ENCODE measurements at regions not wholly inside any gene's neighbourhood (a gene's known extent, or its start where the extent isn't known, plus 50 kb on each side); places are given as distances from the start of the nearest gene placed in this dataset.
"Not testable (repeated sequence)": the region's sequence is repeated elsewhere in the genome, so short reads cannot be mapped to it uniquely, and the experiment has no call there.

- DNase-seq (ENCODE audit: low read depth, low spot score); H3K27ac ChIP-seq (ENCODE audit: low read depth, low read length); CTCF ChIA-PET; H3K9me3 ChIP-seq (ENCODE audit: control insufficient read depth, insufficient read depth, low read length); POLR2A ChIA-PET; H3K27me3 ChIP-seq (ENCODE audit: control insufficient read depth, insufficient read depth, low read length); H3K4me3 ChIP-seq (ENCODE audit: low read depth, low read length): not testable (repeated sequence)
Observed at GRCh38 chr3:195978585-195978984, 70.2 kb upstream of the TNK2 start.

- H3K27me3 ChIP-seq (ENCODE audit: control insufficient read depth, insufficient read depth, low read length); H3K27ac ChIP-seq (ENCODE audit: low read depth, low read length); DNase-seq (ENCODE audit: low read depth, low spot score); CTCF ChIA-PET; H3K4me3 ChIP-seq (ENCODE audit: low read depth, low read length); POLR2A ChIA-PET; H3K9me3 ChIP-seq (ENCODE audit: control insufficient read depth, insufficient read depth, low read length): not testable (repeated sequence)
Observed at GRCh38 chr3:195976876-195977275, 68.5 kb upstream of the TNK2 start.

- DNase-seq (ENCODE audit: low read depth, low spot score); H3K27me3 ChIP-seq (ENCODE audit: control insufficient read depth, insufficient read depth, low read length); H3K9me3 ChIP-seq (ENCODE audit: control insufficient read depth, insufficient read depth, low read length); CTCF ChIA-PET; H3K4me3 ChIP-seq (ENCODE audit: low read depth, low read length); POLR2A ChIA-PET; H3K27ac ChIP-seq (ENCODE audit: low read depth, low read length): not testable (repeated sequence)
Observed at GRCh38 chr3:195974281-195974680, 65.9 kb upstream of the TNK2 start.

DNA sequence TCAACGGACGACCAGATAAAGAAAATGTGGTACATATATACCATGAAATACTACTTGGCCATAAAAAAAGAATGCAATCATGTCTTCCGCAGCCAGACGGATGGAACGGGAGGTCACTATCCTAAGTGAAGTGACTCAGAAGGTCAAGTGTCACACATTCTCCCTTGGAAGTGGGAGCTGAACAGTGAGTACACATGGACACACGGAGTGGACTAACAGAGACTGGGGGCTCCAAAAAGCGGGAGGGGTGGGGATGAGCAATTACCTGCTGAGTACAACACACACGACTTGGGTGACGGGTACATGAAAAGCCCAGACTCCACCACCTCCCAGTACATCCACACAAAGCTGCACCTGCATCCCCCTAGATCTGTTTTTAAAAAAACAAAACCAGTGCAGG lies 62.5 kb upstream of the TNK2 start:
- CTCF ChIA-PET; H3K9me3 ChIP-seq (ENCODE audit: control insufficient read depth, insufficient read depth, low read length); H3K27ac ChIP-seq (ENCODE audit: low read depth, low read length); H3K4me3 ChIP-seq (ENCODE audit: low read depth, low read length); POLR2A ChIA-PET; DNase-seq (ENCODE audit: low read depth, low spot score); H3K27me3 ChIP-seq (ENCODE audit: control insufficient read depth, insufficient read depth, low read length): not testable (repeated sequence)

DNA sequence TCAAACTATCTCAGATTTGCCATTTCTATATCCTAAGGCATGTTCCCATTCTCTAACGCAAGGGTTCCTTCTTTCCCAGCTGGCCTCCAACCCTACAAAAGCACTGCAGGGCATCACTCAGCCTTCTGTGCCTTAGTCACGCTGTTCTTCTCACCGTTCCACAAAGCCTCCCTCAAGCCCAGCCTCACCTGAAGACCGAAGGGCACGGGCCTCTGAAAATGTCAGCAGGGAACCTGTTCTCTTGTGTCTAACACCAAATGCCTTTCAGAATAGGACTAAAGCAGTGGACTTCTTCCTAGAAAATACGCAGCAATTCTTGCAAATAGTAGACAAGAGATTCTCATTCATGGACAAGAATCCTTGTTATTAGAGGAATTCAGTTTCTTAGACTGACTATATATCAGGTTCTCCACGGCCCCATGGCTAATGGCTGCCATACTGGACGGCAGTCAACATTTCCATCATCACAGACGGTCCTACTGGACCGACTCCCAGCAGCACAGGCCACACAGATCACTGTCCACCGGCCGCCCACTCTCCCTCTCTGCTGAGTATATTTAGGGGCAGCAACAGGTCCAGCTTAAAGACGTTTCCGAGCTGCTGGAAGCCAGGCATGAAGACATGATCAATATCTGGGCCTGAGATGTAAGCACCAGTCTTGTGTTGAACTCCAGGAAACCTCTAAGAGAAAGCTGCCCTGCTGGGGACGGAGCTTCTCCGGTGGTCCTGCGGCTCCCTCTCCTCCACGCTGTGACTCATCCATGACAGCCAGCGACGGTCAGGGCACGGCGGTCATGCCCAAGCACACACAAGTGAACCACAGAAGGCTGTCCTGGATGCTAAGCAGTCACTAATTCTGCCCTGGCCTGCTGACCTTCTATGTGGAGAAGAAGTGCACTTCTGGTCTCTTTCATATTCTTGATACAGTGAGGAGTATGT lies 61.8 kb upstream of the TNK2 start:
- DNase-seq (ENCODE audit: low read depth, low spot score); H3K27me3 ChIP-seq (ENCODE audit: control insufficient read depth, insufficient read depth, low read length); H3K4me3 ChIP-seq (ENCODE audit: low read depth, low read length); H3K27ac ChIP-seq (ENCODE audit: low read depth, low read length); POLR2A ChIA-PET; H3K9me3 ChIP-seq (ENCODE audit: control insufficient read depth, insufficient read depth, low read length); CTCF ChIA-PET: not testable (repeated sequence)

DNA sequence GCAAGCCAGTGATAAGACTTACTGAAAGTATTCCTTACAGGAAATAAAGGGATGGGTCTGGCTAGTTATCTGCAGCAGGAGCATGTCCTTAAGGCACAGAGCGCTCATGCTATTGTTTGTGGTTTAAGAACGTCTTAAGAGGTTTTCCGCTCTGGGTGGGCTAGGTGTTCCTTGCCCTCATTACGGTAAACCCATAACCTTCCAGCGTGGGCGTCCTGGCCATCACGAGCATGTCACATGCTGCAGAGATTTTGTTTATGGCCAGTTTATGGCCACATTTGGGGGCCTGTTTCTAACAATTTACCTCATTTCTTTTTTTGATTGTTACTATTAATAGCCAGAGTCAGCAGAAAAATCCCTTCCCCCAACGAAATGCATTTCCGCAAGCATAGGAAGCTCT lies 61.0 kb upstream of the TNK2 start:
- H3K9me3 ChIP-seq (ENCODE audit: control insufficient read depth, insufficient read depth, low read length); H3K27ac ChIP-seq (ENCODE audit: low read depth, low read length); POLR2A ChIA-PET; CTCF ChIA-PET; H3K27me3 ChIP-seq (ENCODE audit: control insufficient read depth, insufficient read depth, low read length); H3K4me3 ChIP-seq (ENCODE audit: low read depth, low read length); DNase-seq (ENCODE audit: low read depth, low spot score): not testable (repeated sequence)

DNA sequence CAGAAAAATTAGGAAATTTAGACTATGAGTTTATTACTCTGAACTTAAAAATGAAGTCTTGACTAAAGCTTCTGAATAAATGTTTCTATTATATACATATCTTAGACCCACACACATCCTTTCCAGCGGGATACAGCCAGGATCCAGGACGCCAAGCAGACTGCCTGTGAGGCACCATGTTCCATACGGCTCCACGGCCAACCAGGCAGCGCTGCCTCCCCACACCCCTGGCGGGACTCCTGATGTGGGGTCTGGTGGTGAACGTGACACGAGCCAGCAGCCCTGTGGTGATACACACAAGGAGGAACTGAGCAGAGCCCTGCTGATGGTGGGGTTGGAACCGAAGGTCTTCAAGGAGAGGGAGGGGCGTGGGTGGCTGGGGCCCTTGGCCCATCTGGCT lies 59.8 kb upstream of the TNK2 start:
- H3K27ac ChIP-seq (ENCODE audit: low read depth, low read length); H3K4me3 ChIP-seq (ENCODE audit: low read depth, low read length); H3K27me3 ChIP-seq (ENCODE audit: control insufficient read depth, insufficient read depth, low read length); H3K9me3 ChIP-seq (ENCODE audit: control insufficient read depth, insufficient read depth, low read length); POLR2A ChIA-PET; CTCF ChIA-PET; DNase-seq (ENCODE audit: low read depth, low spot score): not testable (repeated sequence)

- DNase-seq (ENCODE audit: low read depth, low spot score); H3K4me3 ChIP-seq (ENCODE audit: low read depth, low read length); POLR2A ChIA-PET; CTCF ChIA-PET; H3K27ac ChIP-seq (ENCODE audit: low read depth, low read length); H3K9me3 ChIP-seq (ENCODE audit: control insufficient read depth, insufficient read depth, low read length); H3K27me3 ChIP-seq (ENCODE audit: control insufficient read depth, insufficient read depth, low read length): not testable (repeated sequence)
Observed at GRCh38 chr3:195967387-195967720, 59.0 kb upstream of the TNK2 start.

DNA sequence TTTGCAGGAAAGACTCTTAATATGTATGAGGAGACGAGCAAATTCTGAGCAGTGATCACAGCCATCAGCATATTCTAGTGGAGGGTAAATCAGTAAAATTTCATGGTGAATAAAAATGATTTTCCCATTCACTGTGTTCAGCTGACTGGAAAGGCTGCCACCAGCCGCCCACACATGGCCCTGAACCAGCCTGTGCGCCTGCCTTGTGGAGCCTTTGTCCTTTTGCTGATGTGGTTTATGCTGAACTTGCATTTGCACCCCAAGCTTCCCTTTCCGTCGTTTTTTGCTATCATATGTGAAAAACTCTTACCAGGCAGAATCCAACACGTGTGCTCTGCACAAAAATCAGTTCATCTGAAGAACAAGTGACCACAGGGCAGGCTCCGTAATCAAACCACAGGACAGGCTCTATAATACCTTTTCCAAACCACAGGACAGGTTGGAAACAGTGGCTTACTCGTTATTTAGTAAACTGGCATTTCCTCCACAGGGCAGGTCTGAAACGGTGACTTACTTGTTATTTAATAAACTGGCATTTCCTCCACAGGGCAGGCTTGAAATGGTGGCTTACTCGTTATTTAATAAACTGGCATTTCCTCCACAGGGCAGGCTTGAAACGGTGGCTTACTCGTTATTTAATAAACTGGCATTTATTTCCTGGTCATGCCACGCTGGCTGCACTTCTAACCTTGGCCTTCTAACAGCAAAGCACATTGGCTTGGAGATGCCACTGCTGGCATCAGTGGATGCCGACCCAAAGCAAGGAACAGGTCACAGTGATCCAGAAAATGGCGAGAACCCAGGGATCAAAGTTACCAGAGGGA lies 58.4 kb upstream of the TNK2 start:
- H3K4me3 ChIP-seq (ENCODE audit: low read depth, low read length); H3K27ac ChIP-seq (ENCODE audit: low read depth, low read length); H3K27me3 ChIP-seq (ENCODE audit: control insufficient read depth, insufficient read depth, low read length); POLR2A ChIA-PET; DNase-seq (ENCODE audit: low read depth, low spot score); H3K9me3 ChIP-seq (ENCODE audit: control insufficient read depth, insufficient read depth, low read length); CTCF ChIA-PET: not testable (repeated sequence)

- POLR2A ChIA-PET; CTCF ChIA-PET; H3K4me3 ChIP-seq (ENCODE audit: low read depth, low read length); H3K27ac ChIP-seq (ENCODE audit: low read depth, low read length); H3K27me3 ChIP-seq (ENCODE audit: control insufficient read depth, insufficient read depth, low read length); DNase-seq (ENCODE audit: low read depth, low spot score); H3K9me3 ChIP-seq (ENCODE audit: control insufficient read depth, insufficient read depth, low read length): not testable (repeated sequence)
Observed at GRCh38 chr3:195965217-195965616, 56.9 kb upstream of the TNK2 start.

DNA sequence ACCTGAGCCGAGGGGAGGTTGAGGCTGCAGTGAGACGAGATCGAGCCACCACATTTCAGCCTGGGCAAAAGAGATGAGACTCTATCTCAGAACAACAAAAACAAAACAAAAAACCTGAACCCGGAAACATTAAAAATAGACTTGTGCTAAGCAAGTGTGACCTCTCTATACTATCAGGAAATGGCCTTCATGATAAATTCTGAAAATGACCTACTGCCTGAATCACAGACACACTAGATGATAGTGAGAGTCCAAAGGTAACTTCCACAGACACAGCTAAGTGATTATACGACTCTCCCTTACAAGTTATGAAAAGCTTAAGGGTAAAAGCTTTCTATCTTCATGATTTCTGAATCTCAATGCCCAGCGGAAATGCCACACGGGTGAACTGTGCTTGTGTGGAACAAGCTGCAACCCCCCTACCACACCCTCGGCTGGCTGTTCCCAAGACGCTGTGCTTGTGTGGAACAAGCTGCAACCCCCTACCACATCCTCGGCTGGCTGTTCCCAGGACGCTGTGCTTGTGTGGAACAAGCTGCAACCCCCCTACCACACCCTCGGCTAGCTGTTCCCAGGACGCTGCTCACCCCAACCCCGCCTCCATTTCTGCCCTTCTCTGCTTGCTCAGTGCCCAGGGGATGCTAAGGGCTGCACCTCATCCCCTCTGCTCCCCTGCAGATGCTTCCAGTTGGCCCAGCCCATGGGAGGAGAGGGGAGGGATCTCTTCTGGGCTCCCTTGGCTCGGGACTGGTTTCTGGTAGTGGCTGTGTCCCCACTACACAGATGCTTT lies 56.2 kb upstream of the TNK2 start:
- H3K27ac ChIP-seq (ENCODE audit: low read depth, low read length); H3K9me3 ChIP-seq (ENCODE audit: control insufficient read depth, insufficient read depth, low read length); H3K4me3 ChIP-seq (ENCODE audit: low read depth, low read length); POLR2A ChIA-PET; DNase-seq (ENCODE audit: low read depth, low spot score); CTCF ChIA-PET; H3K27me3 ChIP-seq (ENCODE audit: control insufficient read depth, insufficient read depth, low read length): not testable (repeated sequence)

- H3K27me3 ChIP-seq (ENCODE audit: control insufficient read depth, insufficient read depth, low read length); H3K27ac ChIP-seq (ENCODE audit: low read depth, low read length); H3K9me3 ChIP-seq (ENCODE audit: control insufficient read depth, insufficient read depth, low read length); POLR2A ChIA-PET; H3K4me3 ChIP-seq (ENCODE audit: low read depth, low read length); CTCF ChIA-PET; DNase-seq (ENCODE audit: low read depth, low spot score): not testable (repeated sequence)
Observed at GRCh38 chr3:195962222-195962621, 53.9 kb upstream of the TNK2 start.

Measured in AG04450 (cell line).